ENCODE measurements at regions not wholly inside any gene's neighbourhood (a gene's known extent, or its start where the extent isn't known, plus 50 kb on each side); places are given as distances from the start of the nearest gene placed in this dataset.
"Not testable (repeated sequence)": the region's sequence is repeated elsewhere in the genome, so short reads cannot be mapped to it uniquely, and the experiment has no call there.

GRCh38 chr12:73529954-73530353, 1007.7 kb upstream of the ATXN7L3B start:
- peak; percentile 11 for DNase-seq (ENCODE audit: low read depth)
- no peak for TF ChIP-seq CTCF (IDR thresholded peaks at IDR 0.05; ENCODE audit: control insufficient read depth, extremely low read depth, insufficient read depth)
- H3K4me3 ChIP-seq (ENCODE audit: low read depth, low read length) = no peak overlapping the region

GRCh38 chr12:73531752-73532151, 1005.9 kb upstream of the ATXN7L3B start:
- DNase-seq (ENCODE audit: low read depth) = no peak
- H3K4me3 ChIP-seq (ENCODE audit: low read depth, low read length) = no peak overlapping the region
- no peak for TF ChIP-seq CTCF (IDR thresholded peaks at IDR 0.05; ENCODE audit: control insufficient read depth, extremely low read depth, insufficient read depth)

- no peak for DNase-seq (ENCODE audit: low read depth)
- H3K4me3 ChIP-seq (ENCODE audit: low read depth, low read length) = no peak overlapping the region
- no peak for TF ChIP-seq CTCF (IDR thresholded peaks at IDR 0.05; ENCODE audit: control insufficient read depth, extremely low read depth, insufficient read depth)
Measured at GRCh38 chr12:73547421-73547820, 990.2 kb upstream of the ATXN7L3B start.

- no peak overlapping the region for H3K4me3 ChIP-seq (ENCODE audit: low read depth, low read length)
- no peak for DNase-seq (ENCODE audit: low read depth)
- no peak for TF ChIP-seq CTCF (IDR thresholded peaks at IDR 0.05; ENCODE audit: control insufficient read depth, extremely low read depth, insufficient read depth)
Measured at GRCh38 chr12:73585136-73585535, 952.5 kb upstream of the ATXN7L3B start.

GRCh38 chr12:73589220-73589619, 948.4 kb upstream of the ATXN7L3B start:
- no peak overlapping the region for H3K4me3 ChIP-seq (ENCODE audit: low read depth, low read length)
- no peak for DNase-seq (ENCODE audit: low read depth)
- no peak for TF ChIP-seq CTCF (IDR thresholded peaks at IDR 0.05; ENCODE audit: control insufficient read depth, extremely low read depth, insufficient read depth)

- DNase-seq (ENCODE audit: low read depth) = no peak
- no peak for TF ChIP-seq CTCF (IDR thresholded peaks at IDR 0.05; ENCODE audit: control insufficient read depth, extremely low read depth, insufficient read depth)
- H3K4me3 ChIP-seq (ENCODE audit: low read depth, low read length) = no peak overlapping the region
Measured at GRCh38 chr12:73598626-73599025, 939.0 kb upstream of the ATXN7L3B start.

- no peak overlapping the region for H3K4me3 ChIP-seq (ENCODE audit: low read depth, low read length)
- no peak for TF ChIP-seq CTCF (IDR thresholded peaks at IDR 0.05; ENCODE audit: control insufficient read depth, extremely low read depth, insufficient read depth)
- no peak for DNase-seq (ENCODE audit: low read depth)
Measured at GRCh38 chr12:73599268-73599667, 938.4 kb upstream of the ATXN7L3B start.

GRCh38 chr12:73605925-73606324, 931.7 kb upstream of the ATXN7L3B start:
- not testable (repeated sequence) for H3K4me3 ChIP-seq (ENCODE audit: low read depth, low read length); DNase-seq (ENCODE audit: low read depth)

Data from LNCaP clone FGC (cell line).